Right lobe of liver (tissue), 4 donors: ENCODE measurements at regions not wholly inside any gene's neighbourhood (a gene's known extent, or its start where the extent isn't known, plus 50 kb on each side); places are given as distances from the start of the nearest gene placed in this dataset.

Source experiments
- CTCF ChIP-seq, 4 donors: fragments of 200-600 bp in 3 of 4; fragments of 450-650 bp in 1 of 4; IDR thresholded peaks; one replicate each; pipeline versions ENCODE4 v1.5.1 to v1.8.0; 2016 to 2022; ENCODE audit warnings: antibody characterized with exemption in 4 of 4, mild to moderate bottlenecking in 2 of 4
- POLR2A ChIP-seq: fragments of 450-650 bp; IDR thresholded peaks from one replicate; pipeline ENCODE4 v1.6.1; 2017; ENCODE audit warnings: antibody characterized with exemption, mild to moderate bottlenecking
- donor health status: DM: no; HTN: no; CAD: no.
- donor health status: DM: no; HTN: no; CAD: no.
- donor health status: DM: no; HTN: yes; CAD: no.

GRCh38 chr11:28763151-28763550 is 655.0 kb downstream of the METTL15 start:
- TF ChIP-seq CTCF (IDR thresholded peaks at IDR 0.05) (no peak), POLR2A (no peak)
